IPS-NIHi11 (cell line): ENCODE measurements at regions not wholly inside any gene's neighbourhood (a gene's known extent, or its start where the extent isn't known, plus 50 kb on each side); places are given as distances from the start of the nearest gene placed in this dataset.

ENCODE experiments used
- DNase-seq: peaks from one replicate; pipeline ENCODE4 v3.0.0; 2012; ENCODE audit warnings: mixed read lengths, low spot score

DNA sequence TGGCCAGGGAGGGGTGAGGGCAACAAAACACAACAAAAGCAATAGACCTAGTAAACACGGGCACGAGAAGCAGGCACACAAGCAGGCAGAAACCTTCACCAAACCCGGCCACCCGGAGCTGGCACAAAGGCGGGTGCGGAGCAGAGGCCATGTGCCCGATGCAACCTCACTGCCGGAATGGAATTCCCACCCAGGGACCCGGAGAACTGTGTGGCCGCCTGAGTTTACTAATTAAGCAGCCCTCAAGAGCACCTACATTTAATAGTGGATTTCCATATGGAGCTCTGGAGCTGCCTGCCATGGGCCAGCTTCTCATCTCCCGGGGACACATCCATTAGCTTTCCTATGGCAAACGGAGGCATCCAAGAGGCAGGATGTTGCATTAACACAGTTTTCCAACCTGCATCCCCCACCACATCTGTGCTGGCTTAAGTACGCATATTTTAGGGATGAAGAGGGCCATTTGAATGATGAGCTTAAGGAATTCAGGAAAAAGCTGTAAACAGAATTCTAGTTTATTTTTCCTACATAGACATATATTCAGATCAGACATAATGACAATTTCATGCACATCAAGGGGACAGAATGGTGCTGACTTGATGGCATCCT lies 104.5 kb upstream of the SMIM21 start:
- DNase-seq = no peak

GRCh38 chr18:75531212-75531850 lies 103.8 kb upstream of the SMIM21 start:
- no peak for DNase-seq

GRCh38 chr18:75530566-75531211 lies 103.2 kb upstream of the SMIM21 start:
- DNase-seq = no peak

- DNase-seq = no peak
Observed at GRCh38 chr18:75530118-75530517, 102.6 kb upstream of the SMIM21 start.

DNA sequence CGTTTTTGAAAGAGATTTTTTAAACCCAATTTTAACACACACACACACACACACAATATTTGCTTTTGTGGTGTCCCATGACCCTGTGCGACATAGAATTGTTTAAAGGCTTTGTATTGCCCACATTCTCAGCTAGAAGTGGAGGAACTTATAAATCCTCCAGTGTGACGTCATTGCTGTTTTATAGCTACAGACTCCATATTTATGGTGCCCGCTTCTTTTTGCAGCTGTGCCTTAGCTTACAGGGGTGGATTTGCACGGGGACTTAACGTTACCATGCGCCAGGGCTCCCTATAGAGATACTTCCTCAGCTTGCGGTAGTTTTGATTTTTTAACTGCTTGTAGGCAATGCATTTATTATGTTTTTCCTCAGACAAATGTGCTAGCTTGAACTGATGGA lies 101.9 kb upstream of the SMIM21 start:
- DNase-seq = no peak

GRCh38 chr18:75527848-75528685 lies 100.6 kb upstream of the SMIM21 start:
- DNase-seq = no peak

- DNase-seq = no peak
Observed at GRCh38 chr18:75526038-75526437, 98.5 kb upstream of the SMIM21 start.

DNA sequence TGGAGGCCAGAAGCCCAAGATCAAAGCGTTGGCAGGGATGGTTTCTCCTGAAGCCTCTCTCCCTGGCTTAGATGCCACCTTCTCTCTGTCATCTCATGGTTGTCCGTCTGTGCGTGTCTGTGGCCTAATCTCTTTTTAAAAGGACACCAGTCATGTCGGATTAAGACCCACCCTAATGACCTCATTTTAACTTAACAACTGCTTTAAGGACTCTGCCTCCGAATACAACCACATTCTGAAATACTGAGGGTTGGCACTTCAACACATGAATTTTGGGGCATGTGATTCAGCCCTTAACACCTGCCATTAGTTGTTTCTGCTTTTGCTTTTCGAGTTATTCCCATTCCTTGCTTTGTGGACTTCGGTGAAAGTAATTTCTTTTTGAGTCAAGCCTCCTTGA lies 97.8 kb upstream of the SMIM21 start:
- DNase-seq = no peak

- no peak for DNase-seq
Observed at GRCh38 chr18:75524841-75525240, 97.3 kb upstream of the SMIM21 start.

DNA sequence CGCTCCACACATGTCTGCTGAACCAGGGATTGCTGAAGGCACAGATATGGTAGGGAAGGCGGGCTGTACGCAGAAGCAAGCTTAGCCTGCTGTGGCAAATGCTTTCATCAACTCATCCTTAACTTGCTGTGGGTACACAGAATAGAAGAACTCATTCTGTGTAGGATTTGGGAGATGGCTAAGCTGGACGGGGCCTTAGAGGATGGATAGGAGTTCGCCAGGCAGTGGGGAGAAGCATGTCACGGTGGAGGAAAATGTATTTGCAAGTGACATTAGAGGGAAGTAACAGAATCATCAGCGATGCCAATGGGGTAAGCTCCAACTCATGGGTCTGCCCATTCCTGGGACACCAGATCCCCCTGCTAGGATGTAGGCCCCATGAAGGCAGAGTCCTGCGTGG lies 96.7 kb upstream of the SMIM21 start:
- DNase-seq = no peak

- DNase-seq = no peak
Observed at GRCh38 chr18:75521816-75522215, 94.3 kb upstream of the SMIM21 start.

GRCh38 chr18:75518007-75518406 lies 90.5 kb upstream of the SMIM21 start:
- no peak for DNase-seq

DNA sequence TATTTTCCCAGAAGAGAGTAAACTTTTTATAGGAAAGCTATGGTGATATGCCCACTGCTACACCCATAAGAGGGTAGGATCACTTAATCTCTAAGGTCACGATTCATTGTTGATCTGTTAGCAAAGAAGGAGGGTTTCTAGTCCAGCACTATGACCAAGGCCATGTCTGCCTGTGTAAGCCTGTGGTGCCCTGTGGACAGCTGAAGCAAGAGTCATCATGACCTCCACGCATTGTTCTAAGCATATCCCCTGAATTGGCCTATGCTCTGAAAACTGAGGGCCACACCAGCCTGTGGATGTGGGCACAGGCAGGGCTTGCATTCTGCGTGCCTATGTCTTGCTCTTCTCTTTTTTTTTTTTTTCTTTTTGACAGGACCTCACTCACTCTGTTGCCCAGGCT lies 89.8 kb upstream of the SMIM21 start:
- DNase-seq = no peak

DNA sequence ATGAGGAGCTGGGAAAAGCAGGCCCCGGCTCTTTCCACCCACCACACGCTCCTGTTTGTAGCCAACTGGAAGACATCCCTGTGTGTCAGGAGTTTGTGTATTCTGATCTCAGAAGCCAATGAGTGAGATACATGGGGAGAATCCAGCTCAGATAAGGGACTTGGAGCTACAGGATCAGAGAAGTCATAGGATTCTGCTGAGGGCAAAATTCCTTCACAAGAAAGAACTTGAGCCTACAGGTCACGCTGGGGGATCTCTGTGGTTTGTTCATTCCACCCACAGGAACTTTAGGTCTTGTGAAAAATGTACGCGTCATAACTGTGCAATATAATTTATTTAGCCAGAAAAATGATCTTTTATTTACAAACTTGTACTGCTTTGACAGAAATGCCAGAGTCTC lies 80.1 kb upstream of the SMIM21 start:
- no peak for DNase-seq

DNA sequence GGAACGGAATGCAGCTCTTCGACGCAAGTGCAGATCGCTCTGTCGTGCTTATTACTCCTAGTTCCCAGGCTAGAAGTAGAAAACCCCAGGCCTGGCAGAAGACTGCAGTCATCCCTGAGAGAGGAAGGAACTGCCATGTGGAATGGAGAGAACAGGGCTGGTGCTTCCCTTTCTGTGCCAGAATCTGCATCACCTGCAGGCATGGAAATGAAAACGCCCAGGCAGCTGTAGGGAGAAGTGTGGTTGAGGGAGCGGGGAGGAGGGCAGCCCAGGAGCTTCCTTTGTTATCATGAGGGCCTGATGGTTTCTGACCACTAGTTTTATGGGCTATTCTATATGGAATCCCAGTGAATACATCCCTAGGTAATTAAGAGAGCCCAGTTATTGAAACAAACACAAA lies 79.4 kb upstream of the SMIM21 start:
- no peak for DNase-seq

DNA sequence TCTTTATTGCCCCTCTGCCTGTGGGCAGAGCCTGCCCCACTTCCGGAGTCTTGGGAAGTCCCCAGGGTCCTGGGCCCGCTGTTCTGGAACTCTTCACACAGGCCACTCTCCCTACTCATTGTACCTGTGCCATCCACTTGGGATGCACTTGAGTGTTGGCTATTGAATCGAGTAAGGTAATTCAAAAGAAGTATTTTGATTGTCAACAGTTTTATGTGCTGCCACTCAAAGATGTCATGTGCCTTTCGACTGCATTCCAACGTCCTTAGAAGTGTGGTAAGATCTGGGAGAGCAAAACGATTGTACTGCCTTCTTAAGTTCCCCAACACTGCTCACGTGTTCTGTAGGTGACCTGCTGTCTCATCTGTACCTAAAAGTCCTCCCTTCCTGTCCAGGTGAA lies 77.0 kb upstream of the SMIM21 start:
- DNase-seq = no peak

DNA sequence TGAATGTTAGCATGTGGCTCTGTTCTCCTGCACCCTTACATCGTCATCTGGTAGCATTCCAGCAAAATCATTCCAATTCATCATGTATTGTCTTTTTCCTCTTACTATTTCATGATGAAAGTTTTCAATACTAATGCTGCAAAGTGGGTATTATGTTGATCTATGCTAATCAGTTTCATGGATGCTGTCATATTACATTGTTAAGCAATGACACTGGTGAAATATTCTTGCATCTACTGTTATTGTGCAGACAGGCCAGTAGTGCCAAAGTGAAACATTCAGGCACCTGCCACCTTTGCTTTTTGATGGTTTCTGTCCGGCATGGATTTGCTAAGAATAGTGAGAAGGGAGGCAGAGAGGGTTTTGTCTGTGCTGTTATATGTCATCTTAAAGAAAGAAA lies 76.1 kb upstream of the SMIM21 start:
- no peak for DNase-seq

DNA sequence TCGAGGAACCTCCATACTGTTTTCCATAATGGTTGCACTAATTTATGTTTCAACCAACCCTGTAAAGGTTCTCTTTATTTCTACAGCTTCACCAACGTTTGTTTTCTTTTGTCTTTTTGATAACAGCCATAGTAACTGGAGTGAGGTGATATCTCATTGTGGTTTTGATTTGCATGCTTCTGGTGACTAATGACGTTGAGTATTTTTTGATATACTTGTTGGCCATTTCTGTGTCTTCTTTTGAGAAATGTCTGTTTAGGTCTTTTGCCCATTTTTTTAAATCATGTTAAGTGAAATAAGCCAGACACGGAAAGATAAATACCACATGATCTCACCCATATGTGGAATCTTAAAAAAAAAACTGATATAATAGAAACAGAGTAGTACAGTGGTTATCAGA lies 74.8 kb upstream of the SMIM21 start:
- no peak for DNase-seq

- no peak for DNase-seq
Observed at GRCh38 chr18:75500545-75500944, 73.0 kb upstream of the SMIM21 start.

- DNase-seq = no peak
Observed at GRCh38 chr18:75497576-75498235, 70.2 kb upstream of the SMIM21 start.

DNA sequence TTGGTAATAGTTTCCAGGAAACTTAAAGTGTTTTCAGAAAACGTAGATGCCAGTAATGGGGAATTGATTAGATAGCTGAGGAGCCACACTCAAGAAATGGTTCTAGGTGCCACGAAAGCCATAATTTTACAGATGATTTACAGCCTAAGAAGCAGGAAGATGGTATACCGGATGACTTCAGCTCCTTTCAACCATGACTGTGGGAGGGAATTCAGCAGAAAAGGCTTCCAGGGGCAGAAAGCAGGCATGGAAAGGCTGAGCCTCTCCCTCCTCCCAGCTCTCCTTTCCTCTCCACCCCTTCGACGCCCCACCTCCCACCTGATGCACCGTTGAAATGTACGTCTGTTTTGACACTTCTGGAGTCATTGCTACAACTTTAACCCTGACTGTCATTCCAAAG lies 68.6 kb upstream of the SMIM21 start:
- DNase-seq = no peak

GRCh38 chr18:75492852-75493251 lies 65.3 kb upstream of the SMIM21 start:
- DNase-seq = no peak
